PC-9 (cell line): ENCODE measurements at regions not wholly inside any gene's neighbourhood (a gene's known extent, or its start where the extent isn't known, plus 50 kb on each side); places are given as distances from the start of the nearest gene placed in this dataset.

Source experiments
- BruUV-seq: library from RNA; stranded (reverse); fragments of 400-500 nt; replicated peaks from 2 replicates; lab custom pipeline; 2021; lab: Mats Ljungman, UMichigan
- CTCF ChIA-PET: fragments of 300-600 bp; sonication (Branson Sonifier 250); formaldehyde crosslinking; loops from one replicate; lab custom pipeline; 2022; ENCODE audit warnings: antibody characterized with exemption; lab: Charles Lee
- POLR2A ChIA-PET: fragments of 300-600 bp; sonication (Branson Sonifier 250); formaldehyde crosslinking; loops from one replicate; lab custom pipeline; 2022; ENCODE audit warnings: antibody characterized with exemption; ENCODE audit not compliant: unreplicated experiment; lab: Charles Lee
- DNase-seq, 2 experiments: peaks; one replicate each; pipeline versions ENCODE4 v3.0.0 to v3.0.0-alpha.2; 2015 to 2022; ENCODE audit warnings: mixed read lengths in 1 of 2
- H2AFZ ChIP-seq: fragments of 200-600 bp; sonication (generic); 2 replicates; pipeline ENCODE4 v1.8.1; 2017; ENCODE audit warnings: antibody characterized with exemption
- H3F3A ChIP-seq: fragments of 200-600 bp; sonication (generic); 2 replicates; pipeline ENCODE4 v1.8.1; 2017; ENCODE audit warnings: antibody characterized with exemption, mild to moderate bottlenecking, low read depth; ENCODE audit not compliant: insufficient read depth
- H3K27ac ChIP-seq: fragments of 200-600 bp; sonication (generic); 2 replicates; pipeline ENCODE4 v1.6.1; 2016; ENCODE audit warnings: mixed run types
- H3K27me3 ChIP-seq: fragments of 200-600 bp; sonication (generic); 2 replicates; pipeline ENCODE4 v1.6.1; 2016; ENCODE audit warnings: low read depth, mixed run types; ENCODE audit not compliant: insufficient read depth
- H3K36me3 ChIP-seq: fragments of 200-600 bp; sonication (generic); 2 replicates; pipeline ENCODE4 v1.6.1; 2016; ENCODE audit warnings: low read depth, mixed run types
- H3K4me1 ChIP-seq: fragments of 200-600 bp; sonication (generic); replicated peaks from 2 replicates; pipeline ENCODE4 v1.6.1; 2016; ENCODE audit warnings: mixed run types; ENCODE audit not compliant: insufficient read depth
- H3K4me2 ChIP-seq: fragments of 200-600 bp; sonication (generic); 2 replicates; pipeline ENCODE4 v1.6.1; 2017; ENCODE audit warnings: mixed run types
- H3K4me3 ChIP-seq: fragments of 200-600 bp; sonication (generic); 2 replicates; pipeline ENCODE4 v1.6.1; 2016; ENCODE audit warnings: mixed run types
- H3K79me2 ChIP-seq: fragments of 200-600 bp; sonication (generic); 2 replicates; pipeline ENCODE4 v1.6.1; 2017; ENCODE audit warnings: low read depth, mixed run types
- H3K9me2 ChIP-seq: fragments of 200-600 bp; sonication (generic); 2 replicates; pipeline ENCODE4 v1.8.1; 2017; ENCODE audit warnings: mild to moderate bottlenecking; ENCODE audit not compliant: insufficient read depth
- H3K9me3 ChIP-seq: fragments of 200-600 bp; sonication (generic); 2 replicates; pipeline ENCODE4 v1.8.1; 2016; ENCODE audit warnings: low read depth; ENCODE audit not compliant: insufficient read depth
- H4K20me1 ChIP-seq: fragments of 200-600 bp; sonication (generic); 2 replicates; pipeline ENCODE4 v1.8.1; 2017; ENCODE audit not compliant: insufficient read depth
- EZH2 ChIP-seq: fragments of 200-600 bp; sonication (generic); IDR thresholded peaks from 2 replicates; pipeline ENCODE4 v1.8.0; 2017; ENCODE audit warnings: antibody characterized with exemption, low read depth
- intact Hi-C: fragments of 100-400 bp; cut with micrococcal nuclease; formaldehyde crosslinking; loops from one replicate; pipeline ENCODE4 v1.10.0; 2022; ENCODE audit not compliant: unreplicated experiment
- TF ChIP-seq, protein P1 (sequence below): fragments of 200-600 bp; sonication (generic); conservative IDR thresholded peaks from 2 replicates; pipeline ENCODE4 v1.6.1; 2017; ENCODE audit warnings: mixed run types, antibody characterized with exemption, mild to moderate bottlenecking, moderate library complexity

- Histone ChIP-seq H3K4me3 (no peak overlapping the region), H3K9me3 (no peaks in the 10 kb centered on the region), H3K79me2 (no peaks in the 10 kb centered on the region), H3K9me2 (no peaks in the 10 kb centered on the region), H3K36me3 (no peaks in the 10 kb centered on the region), H3K4me1 (no peaks in the 10 kb centered on the region), H3K4me2 (no peak overlapping the region), H3K27ac (no peak overlapping the region), H3F3A (no peaks in the 10 kb centered on the region), H3K27me3 (no peaks in the 10 kb centered on the region), H2AFZ (no peak overlapping the region), H4K20me1 (no peaks in the 10 kb centered on the region)
- BruUV-seq: no TSS peak
- intact Hi-C loops: no loop called here
- CTCF ChIA-PET: no interaction called here
- no peak for TF ChIP-seq EZH2
- TF ChIP-seq, protein P1, sequence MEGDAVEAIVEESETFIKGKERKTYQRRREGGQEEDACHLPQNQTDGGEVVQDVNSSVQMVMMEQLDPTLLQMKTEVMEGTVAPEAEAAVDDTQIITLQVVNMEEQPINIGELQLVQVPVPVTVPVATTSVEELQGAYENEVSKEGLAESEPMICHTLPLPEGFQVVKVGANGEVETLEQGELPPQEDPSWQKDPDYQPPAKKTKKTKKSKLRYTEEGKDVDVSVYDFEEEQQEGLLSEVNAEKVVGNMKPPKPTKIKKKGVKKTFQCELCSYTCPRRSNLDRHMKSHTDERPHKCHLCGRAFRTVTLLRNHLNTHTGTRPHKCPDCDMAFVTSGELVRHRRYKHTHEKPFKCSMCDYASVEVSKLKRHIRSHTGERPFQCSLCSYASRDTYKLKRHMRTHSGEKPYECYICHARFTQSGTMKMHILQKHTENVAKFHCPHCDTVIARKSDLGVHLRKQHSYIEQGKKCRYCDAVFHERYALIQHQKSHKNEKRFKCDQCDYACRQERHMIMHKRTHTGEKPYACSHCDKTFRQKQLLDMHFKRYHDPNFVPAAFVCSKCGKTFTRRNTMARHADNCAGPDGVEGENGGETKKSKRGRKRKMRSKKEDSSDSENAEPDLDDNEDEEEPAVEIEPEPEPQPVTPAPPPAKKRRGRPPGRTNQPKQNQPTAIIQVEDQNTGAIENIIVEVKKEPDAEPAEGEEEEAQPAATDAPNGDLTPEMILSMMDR: no peak
- POLR2A ChIA-PET: no interaction called here
- DNase-seq: no peak
These were observed 643.9 kb downstream of the TBC1D4 start for GRCh38 chr13:74838096-74838495.

- no peak overlapping the region for H3K27ac ChIP-seq
- DNase-seq: no peak
- ChIA-PET CTCF (no interaction called here), POLR2A (no interaction called here)
- no peaks in the 10 kb centered on the region for H3K9me2 ChIP-seq
- H3K36me3 ChIP-seq: no peaks in the 10 kb centered on the region
- H3K4me2 ChIP-seq: no peak overlapping the region
- no TSS peak for BruUV-seq
- no peak overlapping the region for H2AFZ ChIP-seq
- no peaks in the 10 kb centered on the region for H3K9me3 ChIP-seq
- TF ChIP-seq, protein P1: no peak
- TF ChIP-seq EZH2: no peak
- no peak overlapping the region for H3K4me3 ChIP-seq
- intact Hi-C loops: no loop called here
- no peaks in the 10 kb centered on the region for H3K27me3 ChIP-seq
- no peaks in the 10 kb centered on the region for H3K79me2 ChIP-seq
- H4K20me1 ChIP-seq: no peaks in the 10 kb centered on the region
- H3F3A ChIP-seq: no peaks in the 10 kb centered on the region
- no peaks in the 10 kb centered on the region for H3K4me1 ChIP-seq
These were observed 645.3 kb downstream of the TBC1D4 start for GRCh38 chr13:74836628-74837027.

GRCh38 chr13:74835579-74835978 is 646.4 kb downstream of the TBC1D4 start:
- Histone ChIP-seq H3F3A (no peaks in the 10 kb centered on the region), H3K79me2 (no peaks in the 10 kb centered on the region), H3K36me3 (no peaks in the 10 kb centered on the region), H3K9me3 (no peaks in the 10 kb centered on the region), H3K27me3 (no peaks in the 10 kb centered on the region), H3K4me1 (no peaks in the 10 kb centered on the region), H3K27ac (no peak overlapping the region), H3K4me3 (no peak overlapping the region), H4K20me1 (no peaks in the 10 kb centered on the region), H3K9me2 (no peaks in the 10 kb centered on the region), H2AFZ (no peak overlapping the region), H3K4me2 (no peak overlapping the region)
- CTCF ChIA-PET: no interaction called here
- BruUV-seq: no TSS peak
- no peak for TF ChIP-seq EZH2
- TF ChIP-seq, protein P1: no peak
- no peak for DNase-seq
- POLR2A ChIA-PET: no interaction called here
- intact Hi-C loops: no loop called here
